ENCODE measurements at regions not wholly inside any gene's neighbourhood (a gene's known extent, or its start where the extent isn't known, plus 50 kb on each side); places are given as distances from the start of the nearest gene placed in this dataset.

- ATAC-seq (no peak), DNase-seq (no peak)
- intact Hi-C loops (cut with micrococcal nuclease): no loop called here
- Mint-ChIP-seq H3K27ac (peak overlapping the region in 1 of 2 donors; percentile 86), H3K9me3 (no peaks in the 10 kb centered on the region), H3K4me3 (no peak overlapping the region), H3K36me3 (no peaks in the 10 kb centered on the region), H3K27me3 (ENCODE audit: low read depth in 2 of 2) (peaks cover 0 to 6% of the 10 kb centered on the region in 2 donors), H3K4me1 (peaks cover 10 to 14% of the 10 kb centered on the region in 2 donors)
- H3K9me3 ChIP-seq (ENCODE audit: control insufficient read depth, insufficient read depth, low read length): no peaks in the 10 kb centered on the region
- TF ChIP-seq, protein P1, sequence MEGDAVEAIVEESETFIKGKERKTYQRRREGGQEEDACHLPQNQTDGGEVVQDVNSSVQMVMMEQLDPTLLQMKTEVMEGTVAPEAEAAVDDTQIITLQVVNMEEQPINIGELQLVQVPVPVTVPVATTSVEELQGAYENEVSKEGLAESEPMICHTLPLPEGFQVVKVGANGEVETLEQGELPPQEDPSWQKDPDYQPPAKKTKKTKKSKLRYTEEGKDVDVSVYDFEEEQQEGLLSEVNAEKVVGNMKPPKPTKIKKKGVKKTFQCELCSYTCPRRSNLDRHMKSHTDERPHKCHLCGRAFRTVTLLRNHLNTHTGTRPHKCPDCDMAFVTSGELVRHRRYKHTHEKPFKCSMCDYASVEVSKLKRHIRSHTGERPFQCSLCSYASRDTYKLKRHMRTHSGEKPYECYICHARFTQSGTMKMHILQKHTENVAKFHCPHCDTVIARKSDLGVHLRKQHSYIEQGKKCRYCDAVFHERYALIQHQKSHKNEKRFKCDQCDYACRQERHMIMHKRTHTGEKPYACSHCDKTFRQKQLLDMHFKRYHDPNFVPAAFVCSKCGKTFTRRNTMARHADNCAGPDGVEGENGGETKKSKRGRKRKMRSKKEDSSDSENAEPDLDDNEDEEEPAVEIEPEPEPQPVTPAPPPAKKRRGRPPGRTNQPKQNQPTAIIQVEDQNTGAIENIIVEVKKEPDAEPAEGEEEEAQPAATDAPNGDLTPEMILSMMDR (IDR thresholded peaks at IDR 0.05): no peak
- no peak overlapping the region for H3K4me3 ChIP-seq (ENCODE audit: low read length)
- H3K4me1 ChIP-seq (ENCODE audit: control insufficient read depth, insufficient read depth, low read length): peaks cover 8% of the 10 kb centered on the region
- H3K27ac ChIP-seq (ENCODE audit: low read length): no peak overlapping the region
- H3K36me3 ChIP-seq (ENCODE audit: control insufficient read depth, insufficient read depth, low read length): no peaks in the 10 kb centered on the region
- WGBS (ENCODE audit: insufficient coverage): 90% methylated on average over 1 of the region's 1 CpG
- no peaks in the 10 kb centered on the region for H3K27me3 ChIP-seq (ENCODE audit: control insufficient read depth, insufficient read depth, low read length)
Measured at GRCh38 chrX:134717698-134718097, 59.4 kb upstream of the PLAC1 start.

DNA sequence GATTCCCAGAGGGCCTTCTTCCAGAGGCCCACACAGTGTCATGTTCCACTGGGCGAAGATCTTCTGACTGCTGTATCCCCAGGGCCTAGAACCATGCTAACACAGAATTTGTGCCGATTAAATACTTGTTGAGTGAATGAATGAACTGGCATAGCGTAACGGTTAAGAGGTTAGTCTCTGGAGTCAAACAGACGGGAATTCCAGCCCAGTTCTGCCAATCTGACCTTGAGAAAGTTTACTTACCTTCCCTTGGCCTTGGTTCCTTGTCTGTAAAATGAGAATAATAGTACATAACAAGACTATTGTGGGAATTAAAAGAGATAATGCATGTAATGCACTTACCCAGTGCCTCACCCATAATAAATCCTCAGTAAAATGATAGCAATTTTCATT, 58.3 kb upstream of the PLAC1 start:
- TF ChIP-seq, protein P1 (IDR thresholded peaks at IDR 0.05): no peak
- H3K27me3 Mint-ChIP-seq (ENCODE audit: low read depth in 2 of 2): peaks cover 0 to 11% of the 10 kb centered on the region in 2 donors
- peaks cover 10 to 14% of the 10 kb centered on the region in 2 donors for H3K4me1 Mint-ChIP-seq
- no peak overlapping the region for H3K27ac ChIP-seq (ENCODE audit: low read length)
- H3K9me3 Mint-ChIP-seq: no peaks in the 10 kb centered on the region
- 100% methylated on average over 4 of the region's 5 CpGs for WGBS (ENCODE audit: insufficient coverage)
- no peak for DNase-seq
- peaks cover 8% of the 10 kb centered on the region for H3K4me1 ChIP-seq (ENCODE audit: control insufficient read depth, insufficient read depth, low read length)
- intact Hi-C loops (cut with micrococcal nuclease): no loop called here
- H3K36me3 Mint-ChIP-seq: no peaks in the 10 kb centered on the region
- no peaks in the 10 kb centered on the region for H3K9me3 ChIP-seq (ENCODE audit: control insufficient read depth, insufficient read depth, low read length)
- H3K4me3 Mint-ChIP-seq: no peak overlapping the region
- H3K36me3 ChIP-seq (ENCODE audit: control insufficient read depth, insufficient read depth, low read length): no peaks in the 10 kb centered on the region
- no peak overlapping the region for H3K27ac Mint-ChIP-seq
- H3K27me3 ChIP-seq (ENCODE audit: control insufficient read depth, insufficient read depth, low read length): no peaks in the 10 kb centered on the region
- ATAC-seq: no peak
- H3K4me3 ChIP-seq (ENCODE audit: low read length): no peak overlapping the region

GRCh38 chrX:134715930-134716619, 57.8 kb upstream of the PLAC1 start:
- Mint-ChIP-seq H3K27ac (no peak overlapping the region), H3K36me3 (no peaks in the 10 kb centered on the region), H3K4me3 (no peak overlapping the region), H3K27me3 (ENCODE audit: low read depth in 2 of 2) (peaks cover 0 to 11% of the 10 kb centered on the region in 2 donors), H3K4me1 (peaks cover 10 to 14% of the 10 kb centered on the region in 2 donors), H3K9me3 (no peaks in the 10 kb centered on the region)
- Histone ChIP-seq H3K4me1 (ENCODE audit: control insufficient read depth, insufficient read depth, low read length) (peaks cover 8% of the 10 kb centered on the region), H3K4me3 (ENCODE audit: low read length) (no peak overlapping the region), H3K36me3 (ENCODE audit: control insufficient read depth, insufficient read depth, low read length) (no peaks in the 10 kb centered on the region), H3K9me3 (ENCODE audit: control insufficient read depth, insufficient read depth, low read length) (no peaks in the 10 kb centered on the region), H3K27me3 (ENCODE audit: control insufficient read depth, insufficient read depth, low read length) (no peaks in the 10 kb centered on the region), H3K27ac (ENCODE audit: low read length) (no peak overlapping the region)
- DNase-seq (no peak), ATAC-seq (no peak)
- TF ChIP-seq, protein P1 (IDR thresholded peaks at IDR 0.05): no peak
- 84% methylated on average over 4 of the region's 5 CpGs for WGBS (ENCODE audit: insufficient coverage)
- intact Hi-C loops (cut with micrococcal nuclease): no loop called here

DNA sequence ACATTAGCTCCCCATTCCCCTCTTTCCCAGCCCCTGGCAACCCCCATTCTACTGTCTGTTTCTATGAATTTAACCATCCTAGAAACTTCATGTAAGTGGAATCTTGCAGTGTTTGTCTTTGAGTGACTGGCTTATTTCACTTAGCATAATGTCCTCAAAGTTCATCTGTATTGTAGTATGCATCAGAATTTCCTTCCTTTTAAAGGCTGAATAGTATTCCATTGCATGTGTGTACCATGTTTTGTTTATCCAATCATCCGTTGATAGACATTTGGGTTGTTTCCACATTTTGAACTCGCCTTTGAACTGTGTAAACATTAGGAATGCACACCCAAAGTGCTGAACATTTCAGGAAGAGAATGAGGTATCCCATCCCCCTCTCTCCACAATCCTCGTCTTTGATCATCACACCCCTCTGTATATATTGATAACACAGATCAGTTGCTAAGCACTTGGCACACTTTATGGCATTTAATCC, 56.4 kb upstream of the PLAC1 start:
- H3K27ac Mint-ChIP-seq: no peak overlapping the region
- H3K9me3 Mint-ChIP-seq: no peaks in the 10 kb centered on the region
- H3K36me3 Mint-ChIP-seq: no peaks in the 10 kb centered on the region
- Histone ChIP-seq H3K36me3 (ENCODE audit: control insufficient read depth, insufficient read depth, low read length) (no peaks in the 10 kb centered on the region), H3K27me3 (ENCODE audit: control insufficient read depth, insufficient read depth, low read length) (no peaks in the 10 kb centered on the region), H3K4me1 (ENCODE audit: control insufficient read depth, insufficient read depth, low read length) (peaks cover 8% of the 10 kb centered on the region), H3K9me3 (ENCODE audit: control insufficient read depth, insufficient read depth, low read length) (no peaks in the 10 kb centered on the region), H3K27ac (ENCODE audit: low read length) (no peak overlapping the region), H3K4me3 (ENCODE audit: low read length) (no peak overlapping the region)
- no peak overlapping the region for H3K4me3 Mint-ChIP-seq
- 100% methylated on average over 1 of the region's 3 CpGs for WGBS (ENCODE audit: insufficient coverage)
- H3K4me1 Mint-ChIP-seq: peaks cover 10 to 14% of the 10 kb centered on the region in 2 donors
- no peak for ATAC-seq
- TF ChIP-seq, protein P1 (IDR thresholded peaks at IDR 0.05): no peak
- H3K27me3 Mint-ChIP-seq (ENCODE audit: low read depth in 2 of 2): peaks cover 0 to 11% of the 10 kb centered on the region in 2 donors
- no peak for DNase-seq
- intact Hi-C loops (cut with micrococcal nuclease): no loop called here

Data from natural killer cell (primary cell).